ENCODE measurements at regions not wholly inside any gene's neighbourhood (a gene's known extent, or its start where the extent isn't known, plus 50 kb on each side); places are given as distances from the start of the nearest gene placed in this dataset.

DNA sequence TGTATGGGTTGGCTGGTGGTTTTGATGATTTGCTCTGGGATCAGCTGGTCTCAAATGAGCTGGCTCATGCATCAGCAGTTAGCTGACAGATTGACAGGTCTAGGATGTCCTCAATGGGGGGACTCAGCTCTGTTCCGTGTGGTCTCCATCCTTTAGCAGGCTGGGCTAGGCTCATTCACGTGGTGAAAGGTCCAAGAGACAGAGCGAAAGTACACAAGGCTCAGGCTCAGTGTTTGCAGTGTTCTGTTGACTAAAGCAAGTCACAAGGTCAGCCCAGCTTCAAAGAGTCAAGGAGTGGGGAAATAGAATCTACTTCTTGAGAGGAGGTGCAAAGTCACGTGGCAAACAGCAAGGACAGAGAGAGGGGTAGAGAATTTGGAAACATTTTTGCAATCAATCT is 126.5 kb upstream of the CMC1 start (continued):
- TF ChIP-seq, protein P1, sequence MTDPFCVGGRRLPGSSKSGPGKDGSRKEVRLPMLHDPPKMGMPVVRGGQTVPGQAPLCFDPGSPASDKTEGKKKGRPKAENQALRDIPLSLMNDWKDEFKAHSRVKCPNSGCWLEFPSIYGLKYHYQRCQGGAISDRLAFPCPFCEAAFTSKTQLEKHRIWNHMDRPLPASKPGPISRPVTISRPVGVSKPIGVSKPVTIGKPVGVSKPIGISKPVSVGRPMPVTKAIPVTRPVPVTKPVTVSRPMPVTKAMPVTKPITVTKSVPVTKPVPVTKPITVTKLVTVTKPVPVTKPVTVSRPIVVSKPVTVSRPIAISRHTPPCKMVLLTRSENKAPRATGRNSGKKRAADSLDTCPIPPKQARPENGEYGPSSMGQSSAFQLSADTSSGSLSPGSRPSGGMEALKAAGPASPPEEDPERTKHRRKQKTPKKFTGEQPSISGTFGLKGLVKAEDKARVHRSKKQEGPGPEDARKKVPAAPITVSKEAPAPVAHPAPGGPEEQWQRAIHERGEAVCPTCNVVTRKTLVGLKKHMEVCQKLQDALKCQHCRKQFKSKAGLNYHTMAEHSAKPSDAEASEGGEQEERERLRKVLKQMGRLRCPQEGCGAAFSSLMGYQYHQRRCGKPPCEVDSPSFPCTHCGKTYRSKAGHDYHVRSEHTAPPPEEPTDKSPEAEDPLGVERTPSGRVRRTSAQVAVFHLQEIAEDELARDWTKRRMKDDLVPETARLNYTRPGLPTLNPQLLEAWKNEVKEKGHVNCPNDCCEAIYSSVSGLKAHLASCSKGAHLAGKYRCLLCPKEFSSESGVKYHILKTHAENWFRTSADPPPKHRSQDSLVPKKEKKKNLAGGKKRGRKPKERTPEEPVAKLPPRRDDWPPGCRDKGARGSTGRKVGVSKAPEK (CRISPR knock-in tag; IDR thresholded peaks at IDR 0.05; ENCODE audit: borderline replicate concordance) = peak; percentile 62; the same call in 1 of the 2 replicates
- TF ChIP-seq ZNF724P (CRISPR knock-in tag; IDR thresholded peaks at IDR 0.05; ENCODE audit: borderline replicate concordance) = no peak; the same call in 1 of the 2 replicates
- TF ChIP-seq, protein P2, sequence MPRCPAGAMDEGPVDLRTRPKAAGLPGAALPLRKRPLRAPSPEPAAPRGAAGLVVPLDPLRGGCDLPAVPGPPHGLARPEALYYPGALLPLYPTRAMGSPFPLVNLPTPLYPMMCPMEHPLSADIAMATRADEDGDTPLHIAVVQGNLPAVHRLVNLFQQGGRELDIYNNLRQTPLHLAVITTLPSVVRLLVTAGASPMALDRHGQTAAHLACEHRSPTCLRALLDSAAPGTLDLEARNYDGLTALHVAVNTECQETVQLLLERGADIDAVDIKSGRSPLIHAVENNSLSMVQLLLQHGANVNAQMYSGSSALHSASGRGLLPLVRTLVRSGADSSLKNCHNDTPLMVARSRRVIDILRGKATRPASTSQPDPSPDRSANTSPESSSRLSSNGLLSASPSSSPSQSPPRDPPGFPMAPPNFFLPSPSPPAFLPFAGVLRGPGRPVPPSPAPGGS (CRISPR knock-in tag; IDR thresholded peaks at IDR 0.05) = no peak
- no peak for TF ChIP-seq ASH2L (IDR thresholded peaks at IDR 0.05; ENCODE audit: insufficient read length, low read depth, low read length)
- no peak for TF ChIP-seq NRL (CRISPR knock-in tag; IDR thresholded peaks at IDR 0.05; ENCODE audit: borderline replicate concordance)
- TF ChIP-seq CC2D1A (CRISPR knock-in tag; IDR thresholded peaks at IDR 0.05) = no peak
- no peak for TF ChIP-seq NFE2L2 (IDR thresholded peaks at IDR 0.05; ENCODE audit: low read length)
- no peak for TF ChIP-seq ARNT (IDR thresholded peaks at IDR 0.05)
- TF ChIP-seq TBX2 (CRISPR knock-in tag; IDR thresholded peaks at IDR 0.05; ENCODE audit: borderline replicate concordance) = peak; percentile 96
- TF ChIP-seq MIXL1 (CRISPR knock-in tag; IDR thresholded peaks at IDR 0.05) = peak; percentile 43
- TF ChIP-seq, protein P3, sequence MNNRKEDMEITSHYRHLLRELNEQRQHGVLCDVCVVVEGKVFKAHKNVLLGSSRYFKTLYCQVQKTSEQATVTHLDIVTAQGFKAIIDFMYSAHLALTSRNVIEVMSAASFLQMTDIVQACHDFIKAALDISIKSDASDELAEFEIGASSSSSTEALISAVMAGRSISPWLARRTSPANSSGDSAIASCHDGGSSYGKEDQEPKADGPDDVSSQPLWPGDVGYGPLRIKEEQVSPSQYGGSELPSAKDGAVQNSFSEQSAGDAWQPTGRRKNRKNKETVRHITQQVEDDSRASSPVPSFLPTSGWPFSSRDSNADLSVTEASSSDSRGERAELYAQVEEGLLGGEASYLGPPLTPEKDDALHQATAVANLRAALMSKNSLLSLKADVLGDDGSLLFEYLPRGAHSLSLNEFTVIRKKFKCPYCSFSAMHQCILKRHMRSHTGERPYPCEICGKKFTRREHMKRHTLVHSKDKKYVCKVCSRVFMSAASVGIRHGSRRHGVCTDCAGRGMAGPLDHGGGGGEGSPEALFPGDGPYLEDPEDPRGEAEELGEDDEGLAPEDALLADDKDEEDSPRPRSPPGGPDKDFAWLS (CRISPR knock-in tag; IDR thresholded peaks at IDR 0.05; ENCODE audit: borderline replicate concordance) = no peak; the same call in 1 of the 2 replicates
- TF ChIP-seq, protein P4, sequence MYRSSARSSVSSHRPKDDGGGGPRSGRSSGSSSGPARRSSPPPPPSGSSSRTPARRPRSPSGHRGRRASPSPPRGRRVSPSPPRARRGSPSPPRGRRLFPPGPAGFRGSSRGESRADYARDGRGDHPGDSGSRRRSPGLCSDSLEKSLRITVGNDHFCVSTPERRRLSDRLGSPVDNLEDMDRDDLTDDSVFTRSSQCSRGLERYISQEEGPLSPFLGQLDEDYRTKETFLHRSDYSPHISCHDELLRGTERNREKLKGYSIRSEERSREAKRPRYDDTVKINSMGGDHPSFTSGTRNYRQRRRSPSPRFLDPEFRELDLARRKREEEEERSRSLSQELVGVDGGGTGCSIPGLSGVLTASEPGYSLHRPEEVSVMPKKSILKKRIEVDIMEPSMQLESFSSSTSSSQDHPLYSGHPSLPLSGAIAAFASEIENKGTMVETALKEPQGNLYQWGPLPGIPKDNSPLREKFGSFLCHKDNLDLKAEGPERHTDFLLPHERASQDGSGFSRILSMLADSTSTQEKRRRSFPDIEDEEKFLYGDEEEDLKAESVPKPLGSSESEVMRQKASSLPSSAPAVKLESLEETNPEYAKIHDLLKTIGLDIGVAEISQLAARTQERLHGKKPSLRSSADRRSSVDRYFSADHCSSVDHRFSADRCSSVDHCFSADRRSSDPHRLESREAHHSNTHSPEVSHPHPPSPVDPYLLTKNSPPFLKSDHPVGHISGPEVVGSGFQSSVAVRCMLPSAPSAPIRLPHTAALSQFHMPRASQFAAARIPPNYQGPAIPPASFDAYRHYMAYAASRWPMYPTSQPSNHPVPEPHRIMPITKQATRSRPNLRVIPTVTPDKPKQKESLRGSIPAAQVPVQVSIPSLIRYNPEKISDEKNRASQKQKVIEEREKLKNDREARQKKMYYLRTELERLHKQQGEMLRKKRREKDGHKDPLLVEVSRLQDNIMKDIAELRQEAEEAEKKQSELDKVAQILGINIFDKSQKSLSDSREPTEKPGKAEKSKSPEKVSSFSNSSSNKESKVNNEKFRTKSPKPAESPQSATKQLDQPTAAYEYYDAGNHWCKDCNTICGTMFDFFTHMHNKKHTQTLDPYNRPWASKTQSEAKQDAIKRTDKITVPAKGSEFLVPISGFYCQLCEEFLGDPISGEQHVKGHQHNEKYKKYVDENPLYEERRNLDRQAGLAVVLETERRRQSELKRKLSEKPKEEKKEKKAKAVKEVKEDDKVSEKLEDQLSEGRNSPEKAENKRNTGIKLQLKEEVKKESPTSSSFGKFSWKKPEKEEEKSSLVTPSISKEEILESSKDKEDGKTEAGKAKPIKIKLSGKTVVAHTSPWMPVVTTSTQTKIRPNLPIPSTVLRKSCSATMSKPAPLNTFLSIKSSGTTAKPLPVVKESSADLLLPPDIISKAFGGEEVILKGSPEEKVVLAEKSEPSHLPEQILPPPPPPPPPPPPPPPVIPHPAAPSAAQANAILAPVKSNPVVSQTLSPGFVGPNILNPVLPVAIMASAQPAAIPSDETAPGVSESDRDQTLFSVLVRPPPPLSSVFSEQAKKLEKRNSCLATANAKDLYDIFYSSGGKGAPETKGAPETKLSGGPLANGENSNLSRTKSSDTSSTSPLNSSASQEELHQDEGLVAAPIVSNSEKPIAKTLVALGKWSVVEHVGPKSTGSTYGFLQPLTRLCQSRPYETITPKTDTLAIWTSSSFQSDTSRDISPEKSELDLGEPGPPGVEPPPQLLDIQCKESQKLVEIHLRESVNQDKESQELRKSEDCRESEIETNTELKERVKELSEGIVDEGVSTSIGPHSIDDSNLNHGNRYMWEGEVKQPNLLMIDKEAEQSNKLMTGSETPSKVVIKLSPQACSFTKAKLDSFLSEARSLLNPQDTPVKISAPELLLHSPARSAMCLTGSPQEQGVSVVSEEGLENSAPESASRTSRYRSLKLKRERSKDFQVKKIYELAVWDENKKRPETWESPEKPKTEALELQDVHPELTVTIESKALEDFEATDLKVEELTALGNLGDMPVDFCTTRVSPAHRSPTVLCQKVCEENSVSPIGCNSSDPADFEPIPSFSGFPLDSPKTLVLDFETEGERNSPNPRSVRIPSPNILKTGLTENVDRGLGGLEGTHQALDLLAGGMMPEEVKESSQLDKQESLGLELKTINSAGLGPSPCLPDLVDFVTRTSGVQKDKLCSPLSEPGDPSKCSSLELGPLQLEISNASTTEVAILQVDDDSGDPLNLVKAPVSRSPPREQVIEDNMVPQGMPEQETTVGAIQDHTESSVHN (CRISPR knock-in tag; IDR thresholded peaks at IDR 0.05) = peak; percentile 80
- peak; percentile 71; the same call in 1 of the 2 replicates for TF ChIP-seq ZNF792 (CRISPR knock-in tag; IDR thresholded peaks at IDR 0.05)

Measured in HepG2 (cell line).